CD14-positive monocyte (primary cell): ENCODE measurements at regions not wholly inside any gene's neighbourhood (a gene's known extent, or its start where the extent isn't known, plus 50 kb on each side); places are given as distances from the start of the nearest gene placed in this dataset.

Experiments used
- DNase-seq, 3 donors: peaks; one replicate each; pipeline ENCODE4 v3.0.0-alpha.2; 2011 to 2022
- H2AFZ ChIP-seq: 2 replicates; pipeline ENCODE4 v1.6.0; 2012; ENCODE audit warnings: mild to moderate bottlenecking, low read depth, low read length, inconsistent platforms; ENCODE audit not compliant: insufficient read depth, poor library complexity, severe bottlenecking
- H3K27ac ChIP-seq, 2 donors: 1 replicate in 1 of 2; 2 replicates in 1 of 2; pipeline ENCODE4 v1.5.1; 2012 to 2013; ENCODE audit warnings: low read length in 2 of 2, control low read depth in 1 of 2, inconsistent platforms in 1 of 2, low read depth in 1 of 2, mild to moderate bottlenecking in 1 of 2
- H3K27me3 ChIP-seq, 2 donors: one replicate each; pipeline versions ENCODE4 v1.6.0 to v1.6.1; 2011 to 2013; ENCODE audit warnings: low read length in 2 of 2; ENCODE audit not compliant: control insufficient read depth in 2 of 2, insufficient read depth in 2 of 2
- H3K36me3 ChIP-seq, 2 donors: replicated peaks in 1 of 2; 1 replicate in 1 of 2; 2 replicates in 1 of 2; pipeline versions ENCODE4 v1.5.1 to v1.6.1; 2012 to 2013; ENCODE audit warnings: low read length in 2 of 2, control low read depth in 1 of 2, inconsistent platforms in 1 of 2, mild to moderate bottlenecking in 1 of 2; ENCODE audit not compliant: insufficient read depth in 2 of 2, control insufficient read depth in 1 of 2
- H3K4me1 ChIP-seq, 2 donors: 1 replicate in 1 of 2; 2 replicates in 1 of 2; pipeline versions ENCODE4 v1.5.1 to v1.6.1; 2012 to 2013; ENCODE audit warnings: low read length in 2 of 2, control low read depth in 1 of 2, inconsistent platforms in 1 of 2, mild to moderate bottlenecking in 1 of 2, moderate library complexity in 1 of 2; ENCODE audit not compliant: insufficient read depth in 2 of 2, control insufficient read depth in 1 of 2
- H3K4me2 ChIP-seq: replicated peaks from 2 replicates; pipeline ENCODE3; 2012; ENCODE audit warnings: low read length, moderate library complexity, mild to moderate bottlenecking; ENCODE audit not compliant: poor library complexity, severe bottlenecking; ENCODE audit errors: extremely low read depth
- H3K4me3 ChIP-seq, 3 experiments: fragments of 200-600 bp in 1 of 3; sonication (generic) in 1 of 3; replicated peaks in 1 of 3; 1 replicate in 2 of 3; 2 replicates in 1 of 3; pipeline ENCODE4 v1.5.1; 2011 to 2013; ENCODE audit warnings: low read length in 3 of 3, mild to moderate bottlenecking in 3 of 3, control low read depth in 2 of 3, low read depth in 2 of 3, inconsistent platforms in 1 of 3, moderate library complexity in 1 of 3
- H3K79me2 ChIP-seq: 2 replicates; pipeline ENCODE4 v1.6.0; 2012; ENCODE audit warnings: mild to moderate bottlenecking, control low read depth, inconsistent platforms, low read length, moderate library complexity; ENCODE audit not compliant: insufficient read depth
- H3K9ac ChIP-seq: 2 replicates; pipeline ENCODE4 v1.6.0; 2017; ENCODE audit warnings: low read length, mild to moderate bottlenecking; ENCODE audit not compliant: insufficient read depth, poor library complexity, severe bottlenecking
- H3K9me3 ChIP-seq, 2 donors: replicated peaks in 1 of 2; 1 replicate in 1 of 2; 2 replicates in 1 of 2; pipeline versions ENCODE4 v1.5.1 to v1.6.1; 2012 to 2013; ENCODE audit warnings: low read length in 2 of 2, control low read depth in 1 of 2; ENCODE audit not compliant: control insufficient read depth in 1 of 2, insufficient read depth in 1 of 2
- H4K20me1 ChIP-seq: 2 replicates; pipeline ENCODE4 v1.6.0; 2012; ENCODE audit warnings: mild to moderate bottlenecking, low read length, control low read depth, moderate library complexity; ENCODE audit not compliant: insufficient read depth
- H3K27ac Mint-ChIP-seq, 7 donors: one replicate each; pipeline ENCODE4 v1.8.0; 2020; ENCODE audit warnings: mild to moderate bottlenecking in 7 of 7, mixed read lengths in 7 of 7, moderate library complexity in 6 of 7, inconsistent platforms in 2 of 7
- H3K27me3 Mint-ChIP-seq, 3 donors: one replicate each; pipeline ENCODE4 v1.8.0; 2021 to 2022; ENCODE audit warnings: low read depth in 3 of 3, mild to moderate bottlenecking in 3 of 3, mixed read lengths in 3 of 3, moderate library complexity in 3 of 3, inconsistent platforms in 1 of 3
- H3K36me3 Mint-ChIP-seq, 2 donors: one replicate each; pipeline ENCODE4 v1.8.0; 2020; ENCODE audit warnings: mixed read lengths in 2 of 2, inconsistent platforms in 1 of 2, mild to moderate bottlenecking in 1 of 2
- H3K4me1 Mint-ChIP-seq: one replicate; pipeline ENCODE4 v1.8.0; 2020; ENCODE audit warnings: mild to moderate bottlenecking, mixed read lengths
- H3K4me3 Mint-ChIP-seq, 2 donors: one replicate each; pipeline ENCODE4 v1.8.0; 2020; ENCODE audit warnings: mild to moderate bottlenecking in 2 of 2, mixed read lengths in 2 of 2, moderate library complexity in 1 of 2
- H3K9me3 Mint-ChIP-seq, 7 donors: one replicate each; pipeline ENCODE4 v1.8.0; 2020 to 2022; ENCODE audit warnings: mixed read lengths in 7 of 7, mild to moderate bottlenecking in 6 of 7, moderate library complexity in 6 of 7, inconsistent platforms in 2 of 7
- CTCF ChIP-seq: fragments of 200-600 bp; IDR thresholded peaks from one replicate; pipeline ENCODE4 v1.8.0; 2022; ENCODE audit warnings: antibody characterized with exemption, mild to moderate bottlenecking
- WGBS: methylation state at CpG from one replicate; pipeline ENCODE4 v1.1.5; 2013; ENCODE audit warnings: missing lambda C conversion rate; ENCODE audit not compliant: insufficient coverage; 5-methylcytosine and 5-hydroxymethylcytosine counted together
- intact Hi-C, 2 donors: fragments of 100-400 bp; cut with micrococcal nuclease; formaldehyde crosslinking; loops; one replicate each; pipeline versions ENCODE4 v1.15.0 to v1.15.1; 2023

GRCh38 chr1:47644212-47644573 is 206.3 kb downstream of the FOXD2 start:
- WGBS, result 73% methylated on average over 4 of the region's 5 CpGs
- no peak overlapping the region for H3K9ac ChIP-seq
- Mint-ChIP-seq H3K9me3 (no peaks in the 10 kb centered on the region), H3K4me3 (no peak overlapping the region), H3K27me3 (peaks cover 3 to 9% (median 9%) of the 10 kb centered on the region in 3 donors), H3K27ac (no peak overlapping the region), H3K4me1 (no peaks in the 10 kb centered on the region), H3K36me3 (no peaks in the 10 kb centered on the region)
- H3K4me1 ChIP-seq, result no peaks in the 10 kb centered on the region
- H3K27ac ChIP-seq, result no peak overlapping the region
- no peaks in the 10 kb centered on the region for H4K20me1 ChIP-seq
- no peak for DNase-seq
- H3K36me3 ChIP-seq, result no peaks in the 10 kb centered on the region
- no peak overlapping the region for H3K4me2 ChIP-seq
- no peaks in the 10 kb centered on the region for H3K9me3 ChIP-seq
- no peak overlapping the region for H2AFZ ChIP-seq
- H3K79me2 ChIP-seq, result no peaks in the 10 kb centered on the region
- H3K27me3 ChIP-seq, result no peaks in the 10 kb centered on the region
- TF ChIP-seq CTCF, result no peak
- intact Hi-C loops, result no loop called here
- H3K4me3 ChIP-seq, result no peak overlapping the region

- Histone ChIP-seq H3K9ac (no peak overlapping the region), H3K27ac (no peak overlapping the region), H3K4me3 (no peak overlapping the region), H4K20me1 (no peaks in the 10 kb centered on the region), H3K27me3 (no peaks in the 10 kb centered on the region), H3K36me3 (no peaks in the 10 kb centered on the region), H3K79me2 (no peaks in the 10 kb centered on the region), H3K4me1 (no peaks in the 10 kb centered on the region), H3K4me2 (no peak overlapping the region), H2AFZ (no peak overlapping the region), H3K9me3 (no peaks in the 10 kb centered on the region)
- no peak for TF ChIP-seq CTCF
- H3K36me3 Mint-ChIP-seq, result no peaks in the 10 kb centered on the region
- H3K27me3 Mint-ChIP-seq, result peaks cover 5 to 7% (median 6%) of the 10 kb centered on the region in 3 donors
- H3K4me1 Mint-ChIP-seq, result no peaks in the 10 kb centered on the region
- H3K4me3 Mint-ChIP-seq, result no peak overlapping the region
- DNase-seq, result no peak
- 85% methylated on average over 1 of the region's 8 CpGs for WGBS
- no peaks in the 10 kb centered on the region for H3K9me3 Mint-ChIP-seq
- no peak overlapping the region for H3K27ac Mint-ChIP-seq
- intact Hi-C loops, result no loop called here
These were observed 207.3 kb downstream of the FOXD2 start for GRCh38 chr1:47645151-47645550.
